ENCODE measurements at regions not wholly inside any gene's neighbourhood (a gene's known extent, or its start where the extent isn't known, plus 50 kb on each side); places are given as distances from the start of the nearest gene placed in this dataset.

- TF ChIP-seq, protein P1, sequence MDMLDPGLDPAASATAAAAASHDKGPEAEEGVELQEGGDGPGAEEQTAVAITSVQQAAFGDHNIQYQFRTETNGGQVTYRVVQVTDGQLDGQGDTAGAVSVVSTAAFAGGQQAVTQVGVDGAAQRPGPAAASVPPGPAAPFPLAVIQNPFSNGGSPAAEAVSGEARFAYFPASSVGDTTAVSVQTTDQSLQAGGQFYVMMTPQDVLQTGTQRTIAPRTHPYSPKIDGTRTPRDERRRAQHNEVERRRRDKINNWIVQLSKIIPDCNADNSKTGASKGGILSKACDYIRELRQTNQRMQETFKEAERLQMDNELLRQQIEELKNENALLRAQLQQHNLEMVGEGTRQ (IDR thresholded peaks at IDR 0.05; ENCODE audit: borderline replicate concordance, low read depth, low read length), result no peak
- TF ChIP-seq RCOR1 (IDR thresholded peaks at IDR 0.05; ENCODE audit: low read length), result no peak
- TF ChIP-seq RAD21 (IDR thresholded peaks at IDR 0.05; ENCODE audit: low read length), result peak; percentile 62
- TF ChIP-seq NFIC (IDR thresholded peaks at IDR 0.05; ENCODE audit: borderline replicate concordance), result no peak
- no peak for TF ChIP-seq TAF1 (IDR thresholded peaks at IDR 0.05; ENCODE audit: borderline replicate concordance, low read depth, low read length)
- TF ChIP-seq FOXM1 (IDR thresholded peaks at IDR 0.05; ENCODE audit: low read depth), result no peak
- TF ChIP-seq RXRA (IDR thresholded peaks at IDR 0.05; ENCODE audit: borderline replicate concordance, low read depth), result no peak
- no peak for TF ChIP-seq MEF2A (IDR thresholded peaks at IDR 0.05; ENCODE audit: borderline replicate concordance, low read depth)
- TF ChIP-seq, protein P2, sequence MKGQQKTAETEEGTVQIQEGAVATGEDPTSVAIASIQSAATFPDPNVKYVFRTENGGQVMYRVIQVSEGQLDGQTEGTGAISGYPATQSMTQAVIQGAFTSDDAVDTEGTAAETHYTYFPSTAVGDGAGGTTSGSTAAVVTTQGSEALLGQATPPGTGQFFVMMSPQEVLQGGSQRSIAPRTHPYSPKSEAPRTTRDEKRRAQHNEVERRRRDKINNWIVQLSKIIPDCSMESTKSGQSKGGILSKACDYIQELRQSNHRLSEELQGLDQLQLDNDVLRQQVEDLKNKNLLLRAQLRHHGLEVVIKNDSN (IDR thresholded peaks at IDR 0.05; ENCODE audit: borderline replicate concordance, low read depth), result no peak
- TF ChIP-seq FOXJ3 (CRISPR knock-in tag; IDR thresholded peaks at IDR 0.05), result no peak
- TF ChIP-seq SIN3A (IDR thresholded peaks at IDR 0.05; ENCODE audit: borderline replicate concordance, low read depth, low read length), result no peak
- TF ChIP-seq EP300 (IDR thresholded peaks at IDR 0.05; ENCODE audit: borderline replicate concordance in 1 of 2, low read depth in 1 of 2, low read length in 1 of 2), result no peak
- TF ChIP-seq RFX5 (IDR thresholded peaks at IDR 0.05; ENCODE audit: low read length), result no peak
- TF ChIP-seq CTCF (IDR thresholded peaks at IDR 0.05), result peak; percentile 74
- TF ChIP-seq TEAD4 (IDR thresholded peaks at IDR 0.05; ENCODE audit: borderline replicate concordance, insufficient read depth), result no peak
These were observed 217.3 kb upstream of the TAPT1 start (continued) for GRCh38 chr4:16443504-16444088.

DNA sequence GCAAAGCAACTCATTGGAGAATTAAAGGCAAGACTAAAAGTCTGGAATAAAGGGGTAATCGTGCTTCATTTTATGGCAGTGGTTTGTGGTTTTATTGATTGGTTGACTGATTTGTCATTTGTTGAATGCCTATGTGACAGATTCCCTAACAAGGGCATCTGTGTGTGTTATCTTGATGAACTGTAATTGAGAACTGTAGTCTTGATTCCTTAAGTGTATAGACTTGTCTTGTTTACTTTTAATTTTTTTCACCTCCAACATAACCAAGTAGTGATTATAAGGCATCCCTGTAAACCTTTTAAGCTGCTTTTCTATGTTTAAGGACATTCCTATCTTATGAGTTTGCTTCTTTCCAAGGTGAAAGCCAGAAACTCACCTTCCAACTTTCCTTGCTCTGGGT is 216.0 kb upstream of the TAPT1 start:
- Histone ChIP-seq H3K36me3 (replicated peaks in 1 of 2; ENCODE audit: control insufficient read depth in 1 of 2, insufficient read depth in 2 of 2, low read length in 1 of 2) (no peaks in the 10 kb centered on the region), H3K4me1 (ENCODE audit: control insufficient read depth in 1 of 2, insufficient read depth in 2 of 2, low read depth in 1 of 2, low read length in 1 of 2) (no peaks in the 10 kb centered on the region), H3K9ac (no peak overlapping the region), H3K9me2 (no peaks in the 10 kb centered on the region), H3K79me2 (ENCODE audit: insufficient read depth) (no peaks in the 10 kb centered on the region), H3K4me2 (no peak overlapping the region), H3F3A (replicated peaks; ENCODE audit: insufficient read depth) (no peaks in the 10 kb centered on the region), H2AFZ (ENCODE audit: low read depth) (no peak overlapping the region), H3K27me3 (ENCODE audit: insufficient read depth) (no peaks in the 10 kb centered on the region; the same call in 1 of the 2 replicates), H3K9me3 (no peaks in the 10 kb centered on the region), H4K20me1 (ENCODE audit: insufficient read depth) (no peaks in the 10 kb centered on the region), H3K27ac (ENCODE audit: low read depth in 2 of 2, low read length in 1 of 2) (no peak overlapping the region), H3K4me3 (ENCODE audit: low read depth in 2 of 2, low read length in 1 of 2) (no peak overlapping the region)
- ChIA-PET CTCF (interaction anchor here (0.7 to 3.5 kb wide), 8 partner anchors 8 to 422 kb away, joined by 3 to 40 read pairs (median 12); no protein-coding TSS in a partner anchor), POLR2A (no interaction called here)
- no peak for DNase-seq
- WGBS (ENCODE audit: low lambda C conversion rate), result 44% methylated on average over 1 of the region's 1 CpG
- TF ChIP-seq, protein P3, sequence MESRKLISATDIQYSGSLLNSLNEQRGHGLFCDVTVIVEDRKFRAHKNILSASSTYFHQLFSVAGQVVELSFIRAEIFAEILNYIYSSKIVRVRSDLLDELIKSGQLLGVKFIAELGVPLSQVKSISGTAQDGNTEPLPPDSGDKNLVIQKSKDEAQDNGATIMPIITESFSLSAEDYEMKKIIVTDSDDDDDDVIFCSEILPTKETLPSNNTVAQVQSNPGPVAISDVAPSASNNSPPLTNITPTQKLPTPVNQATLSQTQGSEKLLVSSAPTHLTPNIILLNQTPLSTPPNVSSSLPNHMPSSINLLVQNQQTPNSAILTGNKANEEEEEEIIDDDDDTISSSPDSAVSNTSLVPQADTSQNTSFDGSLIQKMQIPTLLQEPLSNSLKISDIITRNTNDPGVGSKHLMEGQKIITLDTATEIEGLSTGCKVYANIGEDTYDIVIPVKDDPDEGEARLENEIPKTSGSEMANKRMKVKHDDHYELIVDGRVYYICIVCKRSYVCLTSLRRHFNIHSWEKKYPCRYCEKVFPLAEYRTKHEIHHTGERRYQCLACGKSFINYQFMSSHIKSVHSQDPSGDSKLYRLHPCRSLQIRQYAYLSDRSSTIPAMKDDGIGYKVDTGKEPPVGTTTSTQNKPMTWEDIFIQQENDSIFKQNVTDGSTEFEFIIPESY (IDR thresholded peaks at IDR 0.05; ENCODE audit: borderline replicate concordance, low read depth), result no peak
- TF ChIP-seq GABPA (IDR thresholded peaks at IDR 0.05; ENCODE audit: low read depth), result no peak
- no peak for TF ChIP-seq TCF12 (IDR thresholded peaks at IDR 0.05)
- TF ChIP-seq, protein P2 (IDR thresholded peaks at IDR 0.05; ENCODE audit: borderline replicate concordance, low read depth), result no peak

All from SK-N-SH (cell line).